ENCODE measurements at regions not wholly inside any gene's neighbourhood (a gene's known extent, or its start where the extent isn't known, plus 50 kb on each side); places are given as distances from the start of the nearest gene placed in this dataset.

DNA sequence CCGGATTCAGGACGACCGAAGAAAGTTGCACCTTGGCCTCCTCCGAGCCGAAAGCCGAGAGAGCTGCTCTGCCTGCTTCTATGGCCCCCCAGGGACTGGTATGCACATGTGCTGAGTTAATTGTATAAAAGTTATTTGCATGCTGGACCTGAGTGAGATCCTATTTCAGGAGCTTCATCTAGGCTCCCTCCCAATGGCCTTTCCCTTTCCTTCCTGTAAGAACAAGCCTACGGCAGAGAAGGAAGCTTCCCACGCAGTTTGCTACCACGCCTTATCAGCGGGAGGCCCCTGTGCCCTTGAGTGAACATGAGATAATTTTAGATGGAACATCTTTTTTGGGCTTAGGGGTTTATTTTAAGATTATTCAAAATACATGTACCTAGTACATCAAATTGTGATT is 65.9 kb downstream of the RIN2 start:
- peaks cover 41% of the 10 kb centered on the region for H3K4me1 Mint-ChIP-seq (ENCODE audit: low read depth)

DNA sequence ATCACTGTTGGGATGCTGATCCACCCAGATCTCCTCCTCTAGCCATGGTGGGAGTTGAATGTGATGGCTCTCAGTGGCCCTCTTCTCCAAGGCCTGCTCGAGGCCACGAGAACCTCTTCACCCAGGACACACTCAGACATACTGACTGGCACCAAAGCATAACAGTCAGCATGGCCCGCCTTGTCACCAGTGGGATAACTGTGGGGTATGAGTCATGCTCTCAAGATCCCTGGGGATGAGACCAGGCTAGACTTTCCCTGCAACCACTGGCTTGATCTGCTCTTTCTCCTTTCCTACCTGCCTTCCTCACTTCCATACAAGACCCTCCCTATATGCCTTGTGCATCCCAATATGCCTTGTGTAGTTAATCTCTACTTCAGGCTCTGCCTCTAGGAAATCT is 66.8 kb downstream of the RIN2 start:
- peaks cover 49% of the 10 kb centered on the region for H3K4me1 Mint-ChIP-seq (ENCODE audit: low read depth)
- peaks cover 2% of the 10 kb centered on the region for H3K27me3 Mint-ChIP-seq
- H3K9me3 Mint-ChIP-seq = no peaks in the 10 kb centered on the region
- peaks cover 40% of the 10 kb centered on the region for H3K36me3 Mint-ChIP-seq (ENCODE audit: low read depth)
- intact Hi-C loops (cut with micrococcal nuclease) = loop anchor here (5.0 kb wide), 1 partner anchor 177 kb away; no protein-coding TSS in a partner anchor
- no peak overlapping the region for H3K4me3 Mint-ChIP-seq
- H3K27ac Mint-ChIP-seq = no peak overlapping the region

More for the DNA sequence above, 65.9 kb downstream of the RIN2 start:
- Mint-ChIP-seq H3K4me3 (no peak overlapping the region), H3K27ac (no peak overlapping the region), H3K27me3 (peaks cover under 1% of the 10 kb centered on the region), H3K9me3 (no peaks in the 10 kb centered on the region), H3K36me3 (ENCODE audit: low read depth) (peaks cover 39% of the 10 kb centered on the region)
- intact Hi-C loops (cut with micrococcal nuclease) = no loop called here

DNA sequence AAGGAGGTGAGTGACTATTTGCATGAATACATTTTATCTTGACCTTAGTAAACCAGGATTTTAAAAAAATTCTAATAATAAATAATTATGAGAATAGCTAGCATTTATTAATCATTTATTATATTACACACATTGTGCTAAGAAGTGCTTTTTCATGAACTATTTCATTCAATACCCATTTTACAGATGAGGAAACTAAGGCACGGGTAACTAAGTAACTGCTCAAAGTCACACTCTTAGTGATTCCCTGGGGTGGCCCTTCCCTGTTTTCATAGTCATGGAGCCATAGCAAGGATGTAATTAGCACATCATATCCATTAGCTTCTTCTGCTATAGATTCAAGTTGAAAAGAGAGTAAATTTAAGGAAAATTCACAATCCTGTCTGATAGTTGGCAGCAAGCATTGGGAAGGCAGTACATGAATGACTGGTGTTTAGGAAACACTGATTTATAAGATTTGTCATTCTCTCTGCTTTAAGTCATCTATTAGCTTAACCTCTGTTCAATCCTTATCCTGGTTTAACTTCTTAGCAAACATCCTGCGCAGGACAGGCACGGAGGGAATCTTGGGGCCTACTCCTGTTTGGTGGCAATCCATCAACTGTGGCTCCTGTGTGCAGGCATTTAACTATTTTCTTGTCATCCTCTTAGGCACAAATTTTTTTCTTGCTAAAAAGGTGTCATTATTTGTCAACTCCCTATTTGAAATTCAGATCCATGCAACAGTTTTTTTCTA is 68.3 kb downstream of the RIN2 start:
- intact Hi-C loops (cut with micrococcal nuclease) = loop anchor here (5.0 kb wide), 1 partner anchor 176 kb away; no protein-coding TSS in a partner anchor
- no peak overlapping the region for H3K27ac Mint-ChIP-seq
- peaks cover 55% of the 10 kb centered on the region for H3K36me3 Mint-ChIP-seq (ENCODE audit: low read depth)
- no peak overlapping the region for H3K4me3 Mint-ChIP-seq
- H3K9me3 Mint-ChIP-seq = no peaks in the 10 kb centered on the region
- H3K4me1 Mint-ChIP-seq (ENCODE audit: low read depth) = peaks cover 45% of the 10 kb centered on the region
- peaks cover 4% of the 10 kb centered on the region for H3K27me3 Mint-ChIP-seq

DNA sequence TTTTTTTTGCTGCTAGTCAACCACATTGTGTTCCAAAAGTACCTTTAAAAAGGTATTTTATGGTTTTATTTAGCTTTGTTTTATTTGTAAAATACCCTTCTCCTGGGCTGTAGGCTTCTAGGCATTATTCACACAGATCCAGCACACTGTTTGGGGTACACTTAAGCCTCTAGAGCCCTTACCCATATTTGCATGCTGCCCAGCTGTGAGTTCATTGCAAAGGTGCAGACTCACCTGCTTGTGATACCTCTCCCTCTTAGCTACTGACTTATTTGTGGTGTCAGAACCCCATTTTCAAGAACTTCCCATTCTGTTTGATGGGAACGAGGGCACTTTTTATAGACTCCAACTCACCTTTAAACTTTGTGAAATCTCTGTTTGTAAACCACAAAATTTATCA is 69.8 kb downstream of the RIN2 start:
- Mint-ChIP-seq H3K4me3 (no peak overlapping the region), H3K4me1 (ENCODE audit: low read depth) (peaks cover 49% of the 10 kb centered on the region), H3K36me3 (ENCODE audit: low read depth) (peaks cover 61% of the 10 kb centered on the region), H3K27me3 (peaks cover 8% of the 10 kb centered on the region), H3K27ac (no peak overlapping the region), H3K9me3 (no peaks in the 10 kb centered on the region)
- intact Hi-C loops (cut with micrococcal nuclease) = loop anchor here (5.0 kb wide), 1 partner anchor 174 kb away; no protein-coding TSS in a partner anchor

DNA sequence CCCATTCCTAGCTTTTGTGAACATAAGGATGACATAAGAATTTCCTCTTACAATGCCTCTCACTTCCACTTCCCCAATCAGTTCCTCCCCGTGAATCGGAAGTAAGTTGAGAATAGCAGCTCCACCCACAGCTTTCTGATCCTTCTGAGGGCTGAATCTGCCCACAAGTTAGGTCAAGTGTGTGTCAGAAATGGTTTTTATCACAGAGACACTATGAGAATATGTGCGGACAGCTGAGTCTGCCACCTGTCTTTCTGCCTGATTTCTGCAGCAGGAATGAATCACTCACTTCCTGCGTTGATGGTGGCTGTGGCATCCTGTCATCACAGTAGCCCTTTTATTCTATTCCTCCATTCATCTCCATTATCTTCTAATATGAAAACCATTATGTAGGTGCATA is 70.2 kb downstream of the RIN2 start:
- no peak overlapping the region for H3K4me3 Mint-ChIP-seq
- intact Hi-C loops (cut with micrococcal nuclease) = loop anchor here (5.0 kb wide), 1 partner anchor 174 kb away; no protein-coding TSS in a partner anchor
- H3K36me3 Mint-ChIP-seq (ENCODE audit: low read depth) = peaks cover 62% of the 10 kb centered on the region
- H3K27ac Mint-ChIP-seq = no peak overlapping the region
- H3K4me1 Mint-ChIP-seq (ENCODE audit: low read depth) = peaks cover 53% of the 10 kb centered on the region
- no peaks in the 10 kb centered on the region for H3K9me3 Mint-ChIP-seq
- peaks cover 8% of the 10 kb centered on the region for H3K27me3 Mint-ChIP-seq

DNA sequence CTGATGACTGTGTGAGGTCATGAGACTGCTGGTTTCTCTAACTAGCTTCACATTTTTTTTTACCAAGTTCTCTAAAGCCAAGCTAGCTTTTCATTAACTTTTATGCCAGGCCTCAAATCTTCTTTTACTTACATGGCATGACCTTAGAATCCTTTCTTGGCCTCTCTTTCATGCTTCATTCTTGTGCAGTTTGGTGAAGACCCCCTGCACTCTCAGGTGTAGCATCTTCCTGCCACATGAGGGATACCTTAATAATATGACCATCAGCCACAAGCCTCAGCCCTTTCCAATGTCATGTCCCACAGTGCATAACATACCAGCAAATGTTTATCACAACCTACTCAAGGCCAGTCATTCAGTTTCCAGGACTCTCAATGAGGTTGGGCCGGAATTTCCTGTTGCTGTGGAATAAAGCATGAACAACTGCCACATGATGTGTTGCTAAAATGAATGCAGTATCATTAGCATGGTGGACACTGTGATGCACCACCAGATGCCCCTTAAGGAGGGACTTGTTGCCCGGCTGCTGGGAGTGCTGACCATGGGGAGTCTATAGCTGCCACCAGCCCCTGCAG is 72.2 kb downstream of the RIN2 start:
- Mint-ChIP-seq H3K27me3 (peaks cover 8% of the 10 kb centered on the region), H3K27ac (no peak overlapping the region), H3K4me1 (ENCODE audit: low read depth) (peaks cover 37% of the 10 kb centered on the region), H3K36me3 (ENCODE audit: low read depth) (peaks cover 52% of the 10 kb centered on the region), H3K9me3 (no peaks in the 10 kb centered on the region), H3K4me3 (no peak overlapping the region)
- intact Hi-C loops (cut with micrococcal nuclease) = no loop called here

DNA sequence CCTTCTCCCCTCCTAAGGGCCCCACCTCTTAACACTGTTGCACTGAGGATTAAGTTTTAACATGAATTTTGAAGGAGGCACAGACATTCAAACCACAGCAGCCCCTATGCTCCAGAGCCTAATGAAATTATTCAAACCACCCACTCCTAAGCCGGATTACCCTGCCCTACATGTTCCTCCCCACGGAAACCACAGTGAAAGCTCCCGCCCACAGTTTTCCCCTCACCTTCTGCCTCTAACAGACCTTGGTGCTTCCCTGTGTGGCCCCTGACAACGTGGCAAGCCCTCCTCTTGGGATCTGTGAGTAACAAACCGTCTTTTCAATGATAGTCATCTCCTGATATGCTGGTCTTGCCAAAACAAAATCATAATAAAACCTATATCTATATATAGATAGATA is 74.8 kb downstream of the RIN2 start:
- H3K9me3 Mint-ChIP-seq = no peaks in the 10 kb centered on the region
- peaks cover 48% of the 10 kb centered on the region for H3K36me3 Mint-ChIP-seq (ENCODE audit: low read depth)
- peaks cover 8% of the 10 kb centered on the region for H3K27me3 Mint-ChIP-seq
- H3K27ac Mint-ChIP-seq = no peak overlapping the region
- no peak overlapping the region for H3K4me3 Mint-ChIP-seq
- H3K4me1 Mint-ChIP-seq (ENCODE audit: low read depth) = peaks cover 31% of the 10 kb centered on the region
- intact Hi-C loops (cut with micrococcal nuclease) = no loop called here

DNA sequence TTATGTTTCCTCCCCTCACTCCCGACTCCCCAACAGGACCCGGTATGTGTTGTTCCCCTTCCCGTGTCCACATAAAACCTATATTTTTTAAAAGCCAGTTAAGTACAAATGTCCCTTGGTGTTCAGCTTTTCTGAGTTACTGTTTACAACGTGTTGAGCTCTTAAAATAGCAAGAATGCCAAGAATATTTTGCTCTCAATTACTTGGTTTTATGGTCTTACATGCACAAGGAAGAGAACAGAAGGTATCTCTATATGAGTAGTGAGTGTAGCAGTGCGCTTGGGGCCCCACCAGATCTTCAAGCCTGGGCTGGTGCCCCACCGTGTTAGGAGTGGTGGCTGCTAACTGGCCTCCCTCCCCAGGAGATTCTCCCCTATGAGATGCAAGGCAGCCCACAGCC is 75.3 kb downstream of the RIN2 start:
- Mint-ChIP-seq H3K36me3 (ENCODE audit: low read depth) (peaks cover 48% of the 10 kb centered on the region), H3K9me3 (no peaks in the 10 kb centered on the region), H3K4me3 (no peak overlapping the region), H3K27ac (no peak overlapping the region), H3K4me1 (ENCODE audit: low read depth) (peaks cover 26% of the 10 kb centered on the region), H3K27me3 (peaks cover 8% of the 10 kb centered on the region)
- intact Hi-C loops (cut with micrococcal nuclease) = no loop called here

DNA sequence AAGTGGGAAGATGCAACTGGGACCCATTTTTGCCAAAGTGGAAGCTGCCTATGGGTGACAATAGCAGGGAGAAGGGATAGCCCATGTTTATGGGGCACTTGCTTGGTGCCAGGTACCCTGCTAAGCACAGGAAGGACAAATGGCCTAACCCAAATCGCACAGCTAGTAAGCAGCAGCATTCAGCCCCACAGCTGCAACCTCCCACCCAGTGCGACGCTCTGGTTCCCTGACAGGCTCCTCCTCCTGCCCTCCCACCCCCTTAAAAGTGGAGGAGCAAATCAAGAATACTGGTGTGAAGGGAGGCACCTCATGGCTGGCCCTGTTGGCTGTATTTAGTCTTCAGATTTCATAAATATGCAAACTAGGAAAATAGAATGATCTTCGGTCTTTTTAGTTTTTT is 76.2 kb downstream of the RIN2 start:
- Mint-ChIP-seq H3K27ac (no peak overlapping the region), H3K27me3 (peaks cover 6% of the 10 kb centered on the region), H3K4me3 (no peak overlapping the region), H3K36me3 (ENCODE audit: low read depth) (peaks cover 48% of the 10 kb centered on the region), H3K9me3 (no peaks in the 10 kb centered on the region), H3K4me1 (ENCODE audit: low read depth) (peaks cover 17% of the 10 kb centered on the region)
- intact Hi-C loops (cut with micrococcal nuclease) = no loop called here

DNA sequence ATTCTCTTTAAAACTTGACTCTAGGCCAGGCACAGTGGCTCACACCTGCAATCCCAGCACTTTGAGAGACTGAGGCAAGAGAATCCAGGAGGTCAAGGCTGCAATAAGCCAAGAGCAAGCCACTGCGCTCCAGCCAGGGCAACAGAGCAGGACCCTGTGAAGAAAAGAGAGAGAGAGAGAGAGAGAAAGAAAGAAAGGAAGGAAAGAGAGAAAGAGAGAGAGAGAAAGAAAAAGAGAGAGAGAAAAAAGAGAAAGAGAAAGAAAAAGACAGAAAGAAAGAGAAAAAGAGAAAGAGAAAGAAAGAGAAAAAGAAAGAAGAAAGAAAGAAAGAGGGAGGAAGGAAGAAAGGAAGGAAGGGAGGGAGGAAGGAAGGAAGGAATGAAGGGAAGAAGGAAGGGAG is 76.7 kb downstream of the RIN2 start:
- no peak overlapping the region for H3K27ac Mint-ChIP-seq
- intact Hi-C loops (cut with micrococcal nuclease) = no loop called here
- peaks cover 6% of the 10 kb centered on the region for H3K27me3 Mint-ChIP-seq
- peaks cover 18% of the 10 kb centered on the region for H3K4me1 Mint-ChIP-seq (ENCODE audit: low read depth)
- H3K36me3 Mint-ChIP-seq (ENCODE audit: low read depth) = peaks cover 44% of the 10 kb centered on the region
- H3K9me3 Mint-ChIP-seq = no peaks in the 10 kb centered on the region
- H3K4me3 Mint-ChIP-seq = no peak overlapping the region

DNA sequence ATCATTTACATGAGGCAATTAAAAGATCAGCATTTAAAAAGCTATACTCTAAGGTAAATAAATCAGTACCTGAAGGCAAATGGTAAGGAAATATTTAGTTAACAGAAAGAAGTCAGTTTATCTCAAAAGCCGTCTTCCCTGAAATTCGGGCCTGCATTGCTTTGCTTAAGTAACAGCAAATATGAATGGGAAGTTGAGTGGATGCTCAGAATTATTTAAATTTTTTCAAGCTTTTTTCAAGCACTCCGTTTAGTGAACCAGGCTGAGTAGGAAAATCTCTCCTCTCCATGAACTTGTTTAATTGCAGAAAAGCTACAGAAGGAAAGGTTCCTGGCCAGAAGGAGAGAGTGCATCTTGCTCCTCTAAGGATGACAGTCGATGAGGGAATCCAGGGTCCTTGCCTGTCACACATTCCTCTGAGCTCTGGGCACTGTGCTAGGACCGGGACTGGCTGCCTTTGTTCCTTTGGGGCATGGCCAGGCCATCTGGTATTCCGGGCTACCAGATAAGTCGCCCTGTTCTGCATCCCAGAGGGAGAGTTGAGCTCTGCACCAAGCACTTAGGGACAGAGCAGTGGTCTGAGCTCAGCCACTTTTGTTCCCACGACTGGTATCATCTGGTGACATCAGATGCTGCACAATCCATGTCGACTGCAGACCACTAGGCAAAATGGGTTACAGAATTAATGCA is 77.6 kb downstream of the RIN2 start:
- Mint-ChIP-seq H3K4me3 (no peak overlapping the region), H3K36me3 (ENCODE audit: low read depth) (peaks cover 35% of the 10 kb centered on the region), H3K4me1 (ENCODE audit: low read depth) (peaks cover 24% of the 10 kb centered on the region), H3K27ac (no peak overlapping the region), H3K9me3 (no peaks in the 10 kb centered on the region), H3K27me3 (peaks cover 6% of the 10 kb centered on the region)
- intact Hi-C loops (cut with micrococcal nuclease) = no loop called here

DNA sequence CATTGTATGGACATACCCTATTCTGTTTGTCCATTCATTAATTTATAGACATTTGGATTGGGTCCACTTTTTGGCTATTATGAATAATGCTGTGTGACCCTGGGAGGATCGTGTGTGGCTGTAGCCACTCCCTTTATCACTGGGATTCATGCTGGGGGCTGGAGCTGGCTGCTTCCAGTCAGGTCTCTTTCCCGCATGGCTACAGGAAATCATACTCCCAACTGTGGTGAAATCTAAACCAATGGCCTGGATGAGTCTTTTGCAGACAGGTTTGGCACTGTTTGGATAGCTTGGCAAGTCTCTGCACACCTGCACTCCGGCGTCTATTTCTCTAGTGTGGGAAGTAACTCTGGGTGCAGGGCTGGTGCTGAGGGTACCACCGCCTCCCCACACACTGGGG is 80.4 kb downstream of the RIN2 start:
- H3K27me3 Mint-ChIP-seq = no peaks in the 10 kb centered on the region

DNA sequence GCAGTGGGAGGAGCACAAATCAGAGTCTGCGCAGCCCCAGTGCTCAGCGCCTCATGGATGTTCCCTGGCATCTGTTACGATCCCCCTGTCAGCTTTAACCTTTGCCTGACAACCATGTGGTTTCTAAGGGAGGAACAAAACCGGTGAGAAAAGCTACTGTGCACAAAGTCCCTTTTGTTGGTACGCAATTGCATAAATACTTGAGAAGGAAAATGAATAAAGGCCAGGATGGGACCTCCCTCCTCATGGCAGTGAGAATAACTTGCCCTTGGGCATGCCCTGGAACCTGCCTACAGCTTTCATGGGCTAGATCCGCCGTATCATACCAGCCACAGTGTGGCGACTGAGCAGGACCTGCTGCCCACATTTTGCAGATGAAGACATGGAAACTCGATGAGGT is 81.0 kb downstream of the RIN2 start:
- peaks cover 11% of the 10 kb centered on the region for H3K4me1 Mint-ChIP-seq (ENCODE audit: low read depth)
- no peaks in the 10 kb centered on the region for H3K27me3 Mint-ChIP-seq
- peaks cover 13% of the 10 kb centered on the region for H3K36me3 Mint-ChIP-seq (ENCODE audit: low read depth)
- H3K4me3 Mint-ChIP-seq = no peak overlapping the region
- intact Hi-C loops (cut with micrococcal nuclease) = no loop called here
- H3K27ac Mint-ChIP-seq = no peak overlapping the region
- H3K9me3 Mint-ChIP-seq = no peaks in the 10 kb centered on the region

More for the DNA sequence above, 80.4 kb downstream of the RIN2 start:
- Mint-ChIP-seq H3K4me3 (no peak overlapping the region), H3K9me3 (no peaks in the 10 kb centered on the region), H3K36me3 (ENCODE audit: low read depth) (peaks cover 19% of the 10 kb centered on the region), H3K27ac (no peak overlapping the region), H3K4me1 (ENCODE audit: low read depth) (peaks cover 11% of the 10 kb centered on the region)
- intact Hi-C loops (cut with micrococcal nuclease) = no loop called here

DNA sequence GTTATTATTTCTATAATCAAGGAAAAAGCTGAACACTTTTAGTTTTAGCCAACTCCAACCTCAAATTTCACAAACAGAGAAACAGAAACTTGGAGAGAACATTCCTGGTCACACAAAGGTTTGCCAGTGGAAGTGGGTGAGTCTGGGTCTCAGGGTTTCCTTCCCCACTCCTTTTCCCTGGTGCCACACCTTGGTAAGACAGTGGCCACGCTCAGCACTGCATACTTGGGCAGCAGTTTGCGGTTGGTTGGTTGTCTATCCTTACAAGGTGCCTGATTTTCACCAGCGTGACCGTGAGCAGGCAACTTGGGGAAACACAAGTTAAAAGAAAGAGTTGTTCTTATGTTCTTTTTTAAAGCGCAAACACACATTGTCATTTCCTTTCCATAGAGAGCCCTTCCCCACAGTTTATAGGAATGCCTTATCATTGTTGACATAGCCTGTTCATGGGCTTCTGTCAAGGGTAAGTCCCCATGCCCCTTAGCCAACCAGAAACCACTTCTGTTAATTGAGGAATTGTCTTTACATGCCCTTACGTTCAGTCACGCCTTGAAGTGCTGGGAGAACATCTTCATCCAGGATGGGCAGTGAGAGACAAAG is 82.2 kb downstream of the RIN2 start:
- Mint-ChIP-seq H3K4me1 (ENCODE audit: low read depth) (peaks cover 17% of the 10 kb centered on the region), H3K27ac (no peak overlapping the region), H3K9me3 (peaks cover 9% of the 10 kb centered on the region), H3K36me3 (ENCODE audit: low read depth) (peaks cover 13% of the 10 kb centered on the region), H3K4me3 (no peak overlapping the region), H3K27me3 (no peaks in the 10 kb centered on the region)
- intact Hi-C loops (cut with micrococcal nuclease) = no loop called here

Data from dendritic cell treated with granulocyte-macrophage colony-stimulating factor and Interleukin-4, amounts not matched to agents 40 ng/mL and 50 ng/mL, for 4 days (primary cell).